CD14-positive monocyte (primary cell): ENCODE measurements at regions not wholly inside any gene's neighbourhood (a gene's known extent, or its start where the extent isn't known, plus 50 kb on each side); places are given as distances from the start of the nearest gene placed in this dataset.

Experiments
- DNase-seq, 3 donors: peaks; one replicate each; pipeline ENCODE4 v3.0.0-alpha.2; 2011 to 2022
- H2AFZ ChIP-seq: 2 replicates; pipeline ENCODE4 v1.6.0; 2012; ENCODE audit warnings: mild to moderate bottlenecking, low read depth, low read length, inconsistent platforms; ENCODE audit not compliant: insufficient read depth, poor library complexity, severe bottlenecking
- H3K27ac ChIP-seq, 2 donors: 1 replicate in 1 of 2; 2 replicates in 1 of 2; pipeline ENCODE4 v1.5.1; 2012 to 2013; ENCODE audit warnings: low read length in 2 of 2, control low read depth in 1 of 2, inconsistent platforms in 1 of 2, low read depth in 1 of 2, mild to moderate bottlenecking in 1 of 2
- H3K27me3 ChIP-seq, 2 donors: one replicate each; pipeline versions ENCODE4 v1.6.0 to v1.6.1; 2011 to 2013; ENCODE audit warnings: low read length in 2 of 2; ENCODE audit not compliant: control insufficient read depth in 2 of 2, insufficient read depth in 2 of 2
- H3K36me3 ChIP-seq, 2 donors: replicated peaks in 1 of 2; 1 replicate in 1 of 2; 2 replicates in 1 of 2; pipeline versions ENCODE4 v1.5.1 to v1.6.1; 2012 to 2013; ENCODE audit warnings: low read length in 2 of 2, control low read depth in 1 of 2, inconsistent platforms in 1 of 2, mild to moderate bottlenecking in 1 of 2; ENCODE audit not compliant: insufficient read depth in 2 of 2, control insufficient read depth in 1 of 2
- H3K4me1 ChIP-seq, 2 donors: 1 replicate in 1 of 2; 2 replicates in 1 of 2; pipeline versions ENCODE4 v1.5.1 to v1.6.1; 2012 to 2013; ENCODE audit warnings: low read length in 2 of 2, control low read depth in 1 of 2, inconsistent platforms in 1 of 2, mild to moderate bottlenecking in 1 of 2, moderate library complexity in 1 of 2; ENCODE audit not compliant: insufficient read depth in 2 of 2, control insufficient read depth in 1 of 2
- H3K4me2 ChIP-seq: replicated peaks from 2 replicates; pipeline ENCODE3; 2012; ENCODE audit warnings: low read length, moderate library complexity, mild to moderate bottlenecking; ENCODE audit not compliant: poor library complexity, severe bottlenecking; ENCODE audit errors: extremely low read depth
- H3K4me3 ChIP-seq, 3 experiments: fragments of 200-600 bp in 1 of 3; sonication (generic) in 1 of 3; replicated peaks in 1 of 3; 1 replicate in 2 of 3; 2 replicates in 1 of 3; pipeline ENCODE4 v1.5.1; 2011 to 2013; ENCODE audit warnings: low read length in 3 of 3, mild to moderate bottlenecking in 3 of 3, control low read depth in 2 of 3, low read depth in 2 of 3, inconsistent platforms in 1 of 3, moderate library complexity in 1 of 3
- H3K79me2 ChIP-seq: 2 replicates; pipeline ENCODE4 v1.6.0; 2012; ENCODE audit warnings: mild to moderate bottlenecking, control low read depth, inconsistent platforms, low read length, moderate library complexity; ENCODE audit not compliant: insufficient read depth
- H3K9ac ChIP-seq: 2 replicates; pipeline ENCODE4 v1.6.0; 2017; ENCODE audit warnings: low read length, mild to moderate bottlenecking; ENCODE audit not compliant: insufficient read depth, poor library complexity, severe bottlenecking
- H3K9me3 ChIP-seq, 2 donors: replicated peaks in 1 of 2; 1 replicate in 1 of 2; 2 replicates in 1 of 2; pipeline versions ENCODE4 v1.5.1 to v1.6.1; 2012 to 2013; ENCODE audit warnings: low read length in 2 of 2, control low read depth in 1 of 2; ENCODE audit not compliant: control insufficient read depth in 1 of 2, insufficient read depth in 1 of 2
- H4K20me1 ChIP-seq: 2 replicates; pipeline ENCODE4 v1.6.0; 2012; ENCODE audit warnings: mild to moderate bottlenecking, low read length, control low read depth, moderate library complexity; ENCODE audit not compliant: insufficient read depth
- H3K27ac Mint-ChIP-seq, 7 donors: one replicate each; pipeline ENCODE4 v1.8.0; 2020; ENCODE audit warnings: mild to moderate bottlenecking in 7 of 7, mixed read lengths in 7 of 7, moderate library complexity in 6 of 7, inconsistent platforms in 2 of 7
- H3K27me3 Mint-ChIP-seq, 3 donors: one replicate each; pipeline ENCODE4 v1.8.0; 2021 to 2022; ENCODE audit warnings: low read depth in 3 of 3, mild to moderate bottlenecking in 3 of 3, mixed read lengths in 3 of 3, moderate library complexity in 3 of 3, inconsistent platforms in 1 of 3
- H3K36me3 Mint-ChIP-seq, 2 donors: one replicate each; pipeline ENCODE4 v1.8.0; 2020; ENCODE audit warnings: mixed read lengths in 2 of 2, inconsistent platforms in 1 of 2, mild to moderate bottlenecking in 1 of 2
- H3K4me1 Mint-ChIP-seq: one replicate; pipeline ENCODE4 v1.8.0; 2020; ENCODE audit warnings: mild to moderate bottlenecking, mixed read lengths
- H3K4me3 Mint-ChIP-seq, 2 donors: one replicate each; pipeline ENCODE4 v1.8.0; 2020; ENCODE audit warnings: mild to moderate bottlenecking in 2 of 2, mixed read lengths in 2 of 2, moderate library complexity in 1 of 2
- H3K9me3 Mint-ChIP-seq, 7 donors: one replicate each; pipeline ENCODE4 v1.8.0; 2020 to 2022; ENCODE audit warnings: mixed read lengths in 7 of 7, mild to moderate bottlenecking in 6 of 7, moderate library complexity in 6 of 7, inconsistent platforms in 2 of 7
- CTCF ChIP-seq: fragments of 200-600 bp; IDR thresholded peaks from one replicate; pipeline ENCODE4 v1.8.0; 2022; ENCODE audit warnings: antibody characterized with exemption, mild to moderate bottlenecking
- WGBS: methylation state at CpG from one replicate; pipeline ENCODE4 v1.1.5; 2013; ENCODE audit warnings: missing lambda C conversion rate; ENCODE audit not compliant: insufficient coverage; 5-methylcytosine and 5-hydroxymethylcytosine counted together
- intact Hi-C, 2 donors: fragments of 100-400 bp; cut with micrococcal nuclease; formaldehyde crosslinking; loops; one replicate each; pipeline versions ENCODE4 v1.15.0 to v1.15.1; 2023

DNA sequence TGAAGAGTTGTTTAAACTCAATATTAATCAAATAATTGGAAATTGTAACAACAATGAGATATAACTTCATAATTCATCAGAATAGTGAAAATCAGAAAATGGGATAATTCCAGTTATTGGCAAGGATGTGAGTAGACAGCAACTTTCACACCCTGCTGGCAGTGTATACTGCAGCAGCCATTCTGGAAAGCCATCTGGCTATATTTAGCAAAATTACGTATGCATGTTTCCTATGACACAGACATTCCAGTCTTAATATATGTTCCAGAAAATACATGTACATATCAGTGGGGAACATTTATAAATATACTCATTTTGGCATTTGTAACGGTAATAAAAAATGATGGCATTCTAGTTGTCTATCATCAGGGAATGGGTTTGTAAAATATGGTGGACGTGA, 564.1 kb downstream of the GBE1 start:
- H3K27me3 Mint-ChIP-seq = no peaks in the 10 kb centered on the region
- no peak overlapping the region for H3K4me3 ChIP-seq

GRCh38 chr3:81195478-81195877, 566.0 kb downstream of the GBE1 start:
- no peaks in the 10 kb centered on the region for H3K27me3 Mint-ChIP-seq
- Histone ChIP-seq H3K9ac (no peak overlapping the region), H3K4me1 (no peaks in the 10 kb centered on the region), H3K27me3 (no peaks in the 10 kb centered on the region), H4K20me1 (no peaks in the 10 kb centered on the region), H3K27ac (no peak overlapping the region), H3K79me2 (no peaks in the 10 kb centered on the region), H3K4me2 (no peak overlapping the region), H3K9me3 (no peaks in the 10 kb centered on the region), H3K4me3 (no peak overlapping the region), H3K36me3 (no peaks in the 10 kb centered on the region), H2AFZ (no peak overlapping the region)
- no peak overlapping the region for H3K27ac Mint-ChIP-seq
- H3K36me3 Mint-ChIP-seq = no peaks in the 10 kb centered on the region
- H3K4me1 Mint-ChIP-seq = no peaks in the 10 kb centered on the region
- H3K9me3 Mint-ChIP-seq = peaks cover 0 to 6% (median 0%) of the 10 kb centered on the region in 7 donors
- WGBS = no CpG with 5 or more reads among the region's 1 CpG
- no peak for DNase-seq
- TF ChIP-seq CTCF = no peak
- intact Hi-C loops = no loop called here
- no peak overlapping the region for H3K4me3 Mint-ChIP-seq

More for the DNA sequence above, 564.1 kb downstream of the GBE1 start:
- intact Hi-C loops = no loop called here
- H3K36me3 ChIP-seq = no peaks in the 10 kb centered on the region
- no peaks in the 10 kb centered on the region for H4K20me1 ChIP-seq
- H3K79me2 ChIP-seq = no peaks in the 10 kb centered on the region
- H3K4me2 ChIP-seq = no peak overlapping the region
- H3K27ac Mint-ChIP-seq = no peak overlapping the region
- peaks cover 0 to 3% (median 0%) of the 10 kb centered on the region in 7 donors for H3K9me3 Mint-ChIP-seq
- no peak overlapping the region for H3K9ac ChIP-seq
- H3K27ac ChIP-seq = no peak overlapping the region
- H2AFZ ChIP-seq = no peak overlapping the region
- H3K4me1 Mint-ChIP-seq = no peaks in the 10 kb centered on the region
- H3K4me1 ChIP-seq = no peaks in the 10 kb centered on the region
- DNase-seq = no peak
- WGBS = no CpG with 5 or more reads among the region's 3 CpGs
- no peaks in the 10 kb centered on the region for H3K9me3 ChIP-seq
- no peaks in the 10 kb centered on the region for H3K36me3 Mint-ChIP-seq
- H3K4me3 Mint-ChIP-seq = no peak overlapping the region
- no peaks in the 10 kb centered on the region for H3K27me3 ChIP-seq
- TF ChIP-seq CTCF = no peak
